B cell (primary cell): ENCODE measurements at regions not wholly inside any gene's neighbourhood (a gene's known extent, or its start where the extent isn't known, plus 50 kb on each side); places are given as distances from the start of the nearest gene placed in this dataset.

Experiments
- CTCF ChIP-seq: fragments of 200-600 bp; IDR thresholded peaks from one replicate; pipeline ENCODE4 v1.8.0; 2022; ENCODE audit warnings: antibody characterized with exemption, mild to moderate bottlenecking
- EZH2 ChIP-seq: IDR thresholded peaks from 2 replicates; pipeline ENCODE4 v1.6.1; 2012; ENCODE audit warnings: borderline replicate concordance, low read depth, mild to moderate bottlenecking, moderate library complexity, low read length; ENCODE audit not compliant: insufficient read depth, poor library complexity, severe bottlenecking

GRCh38 chr1:175863299-175864050 is 120.1 kb upstream of the TNR start:
- no peak for TF ChIP-seq CTCF
- no peak for TF ChIP-seq EZH2
